HG02970 (cell line): ENCODE measurements at regions not wholly inside any gene's neighbourhood (a gene's known extent, or its start where the extent isn't known, plus 50 kb on each side); places are given as distances from the start of the nearest gene placed in this dataset.

ENCODE experiments used
- ATAC-seq: cut with Tn5 transposase; IDR thresholded peaks from one replicate; pipeline ENCODE4 v1.9.1; 2021; ENCODE audit warnings: mild to moderate bottlenecking, moderate library complexity, moderate number of reproducible peaks; ENCODE audit not compliant: unreplicated experiment, low FRiP score

DNA sequence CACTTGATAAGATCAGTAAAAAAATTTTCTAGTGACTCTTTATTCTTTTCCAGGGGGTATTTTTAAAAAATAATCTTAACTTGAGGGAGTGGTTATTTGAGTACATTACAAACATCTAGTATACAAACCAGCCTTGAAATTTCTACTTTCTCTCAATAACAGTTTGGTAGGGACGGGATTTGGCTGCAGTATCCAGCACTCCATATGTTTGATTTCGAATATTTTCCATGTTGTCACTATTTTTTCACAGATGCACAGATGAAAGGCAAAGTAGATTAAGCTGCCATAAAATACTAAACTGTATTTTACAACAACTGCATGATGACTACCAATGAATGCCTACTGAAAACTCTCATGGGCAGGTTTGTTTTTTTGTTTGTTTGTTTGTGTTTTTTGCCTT lies 225.0 kb downstream of the COX7B2 start:
- no peak for ATAC-seq

GRCh38 chr4:46676364-46676763 lies 232.7 kb downstream of the COX7B2 start:
- ATAC-seq: no peak

GRCh38 chr4:46674326-46674725 lies 234.7 kb downstream of the COX7B2 start:
- ATAC-seq: no peak

DNA sequence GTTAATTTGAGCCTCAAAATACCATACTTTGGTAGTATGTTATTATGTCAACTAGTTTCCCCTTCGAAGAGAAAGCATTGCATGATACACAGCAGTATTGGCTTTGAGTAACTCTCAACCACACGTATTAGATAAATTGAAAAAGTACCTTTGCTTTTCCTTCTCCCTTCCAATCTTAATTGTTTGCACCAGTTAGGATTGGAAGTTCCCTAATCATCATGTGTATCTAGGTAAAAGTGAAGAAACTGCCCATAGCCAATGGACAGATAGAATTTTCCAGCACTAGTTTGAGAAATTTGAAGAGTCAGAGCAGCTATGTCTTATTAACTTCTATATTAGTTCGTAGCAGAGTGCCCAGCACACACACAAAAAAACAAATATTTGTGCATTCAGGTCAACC lies 241.3 kb downstream of the COX7B2 start:
- ATAC-seq: no peak

GRCh38 chr4:46656071-46656470 lies 253.0 kb downstream of the COX7B2 start:
- ATAC-seq: no peak

DNA sequence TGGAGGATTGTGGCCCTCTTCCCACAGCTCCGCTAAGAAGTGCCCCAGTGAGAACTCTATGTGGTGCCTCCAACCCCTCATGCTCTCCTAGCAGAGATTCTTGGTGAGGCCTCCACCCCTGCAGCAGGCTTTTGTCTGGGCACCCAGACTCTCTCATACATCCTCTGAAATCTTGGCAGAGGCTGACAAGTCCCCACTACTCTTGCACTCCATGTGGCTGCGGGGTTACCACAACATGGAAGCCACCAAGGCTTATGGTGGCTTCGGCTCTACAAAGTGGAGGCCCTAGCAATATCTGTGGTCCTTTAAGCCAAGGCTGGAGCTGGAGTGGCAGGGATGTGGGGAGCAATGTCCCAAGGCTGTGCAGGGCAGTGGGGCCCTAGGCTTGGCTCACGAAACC lies 255.2 kb downstream of the COX7B2 start:
- ATAC-seq: no peak

DNA sequence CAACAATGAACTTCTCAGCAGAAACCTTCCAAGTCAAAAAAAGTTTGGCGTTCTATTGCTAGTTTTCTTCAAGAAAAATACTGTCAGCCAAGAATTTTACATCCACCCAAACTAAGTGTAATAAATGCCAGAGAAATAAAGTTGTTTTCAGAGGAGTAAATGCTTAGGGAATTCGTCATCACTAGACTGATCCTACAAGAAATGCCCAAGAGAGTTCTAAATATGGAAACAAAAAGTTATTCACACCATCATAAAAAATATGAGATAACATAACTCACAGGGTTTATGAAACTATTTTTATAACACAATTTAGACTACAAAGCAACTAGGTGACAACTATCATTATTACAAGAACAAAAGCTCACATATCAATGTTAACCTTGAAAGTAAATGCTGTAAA lies 259.5 kb upstream of the GABRA2 start:
- ATAC-seq: no peak

DNA sequence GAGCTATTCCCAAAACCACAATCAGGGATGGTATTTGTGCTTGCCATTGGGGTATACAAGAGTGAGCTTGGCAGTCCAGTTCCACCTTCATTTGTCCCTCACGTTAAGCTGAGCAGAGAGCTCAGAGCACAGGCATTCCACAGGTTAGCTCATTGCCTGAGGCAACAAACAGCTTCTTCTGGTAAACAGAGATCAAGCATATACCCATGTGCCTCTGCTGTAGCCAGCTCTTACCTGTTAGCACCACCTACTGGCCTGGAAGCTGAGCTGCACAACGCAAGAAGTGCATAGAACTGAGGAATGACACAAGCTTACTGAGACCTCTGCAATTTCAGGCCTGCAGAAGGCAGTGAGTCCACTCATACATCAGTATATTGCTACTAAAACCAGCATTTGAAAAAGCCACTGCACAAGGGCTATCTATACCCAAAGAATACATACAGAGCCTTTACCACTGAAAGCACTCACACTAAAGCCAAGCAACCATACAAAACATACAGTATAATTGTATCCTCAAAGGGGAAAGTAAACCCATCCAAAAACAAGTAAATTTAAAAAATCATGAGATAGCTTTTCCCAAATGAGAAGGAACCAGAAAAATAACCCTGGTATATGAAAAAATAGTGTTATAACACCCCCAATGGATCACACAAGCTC lies 258.3 kb upstream of the GABRA2 start:
- ATAC-seq: peak; percentile 80

DNA sequence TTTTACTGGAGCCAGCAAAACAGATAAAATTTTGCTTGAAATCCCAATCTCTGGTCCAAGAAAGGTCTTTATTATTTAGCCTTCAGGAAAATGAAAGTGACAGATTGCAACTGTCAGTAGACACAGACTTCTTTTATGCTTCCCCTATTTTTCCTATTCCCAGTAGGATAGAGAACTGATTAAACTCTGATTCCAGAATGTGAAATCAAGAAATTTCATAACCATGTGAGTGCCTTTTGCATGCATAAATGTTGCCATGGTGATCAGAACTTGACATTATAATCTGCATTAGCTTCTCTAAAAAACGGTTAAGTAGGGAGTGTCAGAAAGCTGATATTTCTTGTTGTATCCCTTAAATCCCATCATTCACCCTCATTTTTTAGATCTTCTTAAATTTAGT lies 255.2 kb upstream of the GABRA2 start:
- ATAC-seq: no peak
